ENCODE measurements at regions not wholly inside any gene's neighbourhood (a gene's known extent, or its start where the extent isn't known, plus 50 kb on each side); places are given as distances from the start of the nearest gene placed in this dataset.

- H3K27me3 Mint-ChIP-seq (ENCODE audit: unreplicated experiment) = no peaks in the 10 kb centered on the region
- TF ChIP-seq CTCF (IDR thresholded peaks at IDR 0.05) = no peak
- H3K27ac Mint-ChIP-seq (ENCODE audit: unreplicated experiment) = peak overlapping the region; percentile 87
- DNase-seq (ENCODE audit: extremely low spot score, unreplicated experiment) = no peak
- H3K9me3 Mint-ChIP-seq (ENCODE audit: unreplicated experiment) = peaks cover 22% of the 10 kb centered on the region
- no peaks in the 10 kb centered on the region for H3K36me3 Mint-ChIP-seq (ENCODE audit: unreplicated experiment)
- peaks cover 19% of the 10 kb centered on the region for H3K4me1 Mint-ChIP-seq (ENCODE audit: unreplicated experiment)
- peak overlapping the region; percentile 0 for H3K4me3 Mint-ChIP-seq (ENCODE audit: unreplicated experiment)
These were observed 199.5 kb upstream of the DIPK2B start for GRCh38 chrX:45400027-45400779.

GRCh38 chrX:45385757-45386156, 185.1 kb upstream of the DIPK2B start:
- peaks cover 35% of the 10 kb centered on the region for H3K9me3 Mint-ChIP-seq (ENCODE audit: unreplicated experiment)
- H3K4me1 Mint-ChIP-seq (ENCODE audit: unreplicated experiment) = no peaks in the 10 kb centered on the region
- no peaks in the 10 kb centered on the region for H3K36me3 Mint-ChIP-seq (ENCODE audit: unreplicated experiment)
- H3K27ac Mint-ChIP-seq (ENCODE audit: unreplicated experiment) = no peak overlapping the region
- H3K4me3 Mint-ChIP-seq (ENCODE audit: unreplicated experiment) = no peak overlapping the region
- TF ChIP-seq CTCF (IDR thresholded peaks at IDR 0.05) = no peak
- no peaks in the 10 kb centered on the region for H3K27me3 Mint-ChIP-seq (ENCODE audit: unreplicated experiment)
- no peak for DNase-seq (ENCODE audit: extremely low spot score, unreplicated experiment)

- TF ChIP-seq CTCF (IDR thresholded peaks at IDR 0.05) = no peak
- H3K27me3 Mint-ChIP-seq (ENCODE audit: unreplicated experiment) = no peaks in the 10 kb centered on the region
- H3K4me1 Mint-ChIP-seq (ENCODE audit: unreplicated experiment) = no peaks in the 10 kb centered on the region
- no peaks in the 10 kb centered on the region for H3K36me3 Mint-ChIP-seq (ENCODE audit: unreplicated experiment)
- peaks cover 9% of the 10 kb centered on the region for H3K9me3 Mint-ChIP-seq (ENCODE audit: unreplicated experiment)
- no peak overlapping the region for H3K4me3 Mint-ChIP-seq (ENCODE audit: unreplicated experiment)
- no peak overlapping the region for H3K27ac Mint-ChIP-seq (ENCODE audit: unreplicated experiment)
- no peak for DNase-seq (ENCODE audit: extremely low spot score, unreplicated experiment)
These were observed 181.2 kb upstream of the DIPK2B start for GRCh38 chrX:45381841-45382240.

- TF ChIP-seq CTCF (IDR thresholded peaks at IDR 0.05) = no peak
- Mint-ChIP-seq H3K9me3 (ENCODE audit: unreplicated experiment) (peaks cover 13% of the 10 kb centered on the region), H3K4me3 (ENCODE audit: unreplicated experiment) (no peak overlapping the region), H3K4me1 (ENCODE audit: unreplicated experiment) (no peaks in the 10 kb centered on the region), H3K27ac (ENCODE audit: unreplicated experiment) (no peak overlapping the region), H3K36me3 (ENCODE audit: unreplicated experiment) (no peaks in the 10 kb centered on the region), H3K27me3 (ENCODE audit: unreplicated experiment) (no peaks in the 10 kb centered on the region)
- no peak for DNase-seq (ENCODE audit: extremely low spot score, unreplicated experiment)
These were observed 180.7 kb upstream of the DIPK2B start for GRCh38 chrX:45381366-45381765.

GRCh38 chrX:45379236-45379635, 178.6 kb upstream of the DIPK2B start:
- DNase-seq (ENCODE audit: extremely low spot score, unreplicated experiment) = no peak
- TF ChIP-seq CTCF (IDR thresholded peaks at IDR 0.05) = no peak
- no peaks in the 10 kb centered on the region for H3K4me1 Mint-ChIP-seq (ENCODE audit: unreplicated experiment)
- no peak overlapping the region for H3K27ac Mint-ChIP-seq (ENCODE audit: unreplicated experiment)
- H3K9me3 Mint-ChIP-seq (ENCODE audit: unreplicated experiment) = peaks cover 28% of the 10 kb centered on the region
- H3K36me3 Mint-ChIP-seq (ENCODE audit: unreplicated experiment) = no peaks in the 10 kb centered on the region
- H3K27me3 Mint-ChIP-seq (ENCODE audit: unreplicated experiment) = no peaks in the 10 kb centered on the region
- H3K4me3 Mint-ChIP-seq (ENCODE audit: unreplicated experiment) = no peak overlapping the region
